ENCODE measurements at regions not wholly inside any gene's neighbourhood (a gene's known extent, or its start where the extent isn't known, plus 50 kb on each side); places are given as distances from the start of the nearest gene placed in this dataset.

DNA sequence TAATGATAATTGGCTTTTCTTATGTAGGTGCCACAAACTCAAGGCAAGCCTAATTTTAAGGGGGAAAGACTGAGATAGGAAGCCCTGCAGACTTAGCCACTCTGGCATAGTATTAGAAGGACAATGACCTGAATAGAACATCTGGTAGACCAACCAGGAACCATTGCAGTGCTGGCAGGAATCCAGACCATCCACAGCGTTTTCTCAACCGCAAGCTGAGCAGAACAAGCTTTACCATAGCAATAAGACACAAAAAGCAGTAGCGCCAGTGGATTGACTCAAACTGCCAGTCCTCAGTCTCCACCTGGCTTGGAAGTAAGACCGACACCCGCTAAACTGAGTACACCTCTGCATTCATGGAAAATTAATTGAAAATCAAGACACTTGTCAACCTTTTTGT, 141.3 kb upstream of the LPAR1 start:
- no peak for DNase-seq
- peaks cover 2% of the 10 kb centered on the region; the same call in 1 of the 2 replicates for H3K27me3 Mint-ChIP-seq (ENCODE audit: insufficient read depth)
- TF ChIP-seq, protein P1, sequence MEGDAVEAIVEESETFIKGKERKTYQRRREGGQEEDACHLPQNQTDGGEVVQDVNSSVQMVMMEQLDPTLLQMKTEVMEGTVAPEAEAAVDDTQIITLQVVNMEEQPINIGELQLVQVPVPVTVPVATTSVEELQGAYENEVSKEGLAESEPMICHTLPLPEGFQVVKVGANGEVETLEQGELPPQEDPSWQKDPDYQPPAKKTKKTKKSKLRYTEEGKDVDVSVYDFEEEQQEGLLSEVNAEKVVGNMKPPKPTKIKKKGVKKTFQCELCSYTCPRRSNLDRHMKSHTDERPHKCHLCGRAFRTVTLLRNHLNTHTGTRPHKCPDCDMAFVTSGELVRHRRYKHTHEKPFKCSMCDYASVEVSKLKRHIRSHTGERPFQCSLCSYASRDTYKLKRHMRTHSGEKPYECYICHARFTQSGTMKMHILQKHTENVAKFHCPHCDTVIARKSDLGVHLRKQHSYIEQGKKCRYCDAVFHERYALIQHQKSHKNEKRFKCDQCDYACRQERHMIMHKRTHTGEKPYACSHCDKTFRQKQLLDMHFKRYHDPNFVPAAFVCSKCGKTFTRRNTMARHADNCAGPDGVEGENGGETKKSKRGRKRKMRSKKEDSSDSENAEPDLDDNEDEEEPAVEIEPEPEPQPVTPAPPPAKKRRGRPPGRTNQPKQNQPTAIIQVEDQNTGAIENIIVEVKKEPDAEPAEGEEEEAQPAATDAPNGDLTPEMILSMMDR (IDR thresholded peaks at IDR 0.05): no peak
- no peaks in the 10 kb centered on the region for H3K9me3 Mint-ChIP-seq
- peaks cover 30% of the 10 kb centered on the region for H3K4me1 Mint-ChIP-seq (ENCODE audit: low read depth)
- H3K27ac Mint-ChIP-seq: no peak overlapping the region
- H3K36me3 Mint-ChIP-seq (ENCODE audit: low read depth): peaks cover 5% of the 10 kb centered on the region
- H3K4me3 Mint-ChIP-seq: no peak overlapping the region

DNA sequence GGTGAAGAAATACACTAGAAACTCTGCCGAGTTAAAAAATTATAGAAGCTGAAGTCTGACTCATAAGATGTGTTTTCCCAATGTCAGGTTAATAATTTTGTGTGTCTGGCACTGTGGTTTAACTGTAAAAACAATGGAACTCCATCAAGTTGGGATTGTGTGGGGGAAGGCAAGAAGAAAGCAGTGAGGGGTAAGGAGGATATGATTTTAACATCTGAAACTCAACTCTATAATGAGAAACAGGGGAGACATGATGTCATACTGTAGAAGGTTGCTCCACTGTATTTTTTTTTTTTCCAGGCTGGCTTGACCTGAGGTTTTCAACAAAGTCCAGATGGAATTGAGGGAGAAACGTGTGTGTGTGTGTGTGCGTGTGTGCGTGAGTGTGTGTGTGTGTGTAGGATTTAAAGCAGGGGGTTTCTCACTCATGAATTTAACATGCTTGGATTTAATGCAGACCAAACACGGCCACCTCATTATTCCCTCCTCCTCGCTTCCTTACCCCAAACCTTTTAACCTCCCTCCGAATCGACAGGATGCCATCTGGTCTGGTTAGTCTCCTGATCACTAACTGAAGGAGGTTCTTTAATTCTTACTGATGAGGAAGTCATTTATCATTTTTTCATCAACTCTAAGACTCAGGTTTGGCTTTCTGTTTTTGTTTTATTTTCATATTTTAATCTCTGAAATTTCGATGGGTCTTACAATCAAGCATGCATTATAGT, 140.2 kb upstream of the LPAR1 start:
- Mint-ChIP-seq H3K9me3 (no peaks in the 10 kb centered on the region), H3K27me3 (ENCODE audit: insufficient read depth) (no peaks in the 10 kb centered on the region), H3K36me3 (ENCODE audit: low read depth) (no peaks in the 10 kb centered on the region), H3K27ac (peak overlapping the region; percentile 9; the same call in 1 of the 2 replicates), H3K4me1 (ENCODE audit: low read depth) (peaks cover 30% of the 10 kb centered on the region), H3K4me3 (peak overlapping the region; percentile 63)
- TF ChIP-seq, protein P1 (IDR thresholded peaks at IDR 0.05): no peak
- peak; percentile 79 for DNase-seq

DNA sequence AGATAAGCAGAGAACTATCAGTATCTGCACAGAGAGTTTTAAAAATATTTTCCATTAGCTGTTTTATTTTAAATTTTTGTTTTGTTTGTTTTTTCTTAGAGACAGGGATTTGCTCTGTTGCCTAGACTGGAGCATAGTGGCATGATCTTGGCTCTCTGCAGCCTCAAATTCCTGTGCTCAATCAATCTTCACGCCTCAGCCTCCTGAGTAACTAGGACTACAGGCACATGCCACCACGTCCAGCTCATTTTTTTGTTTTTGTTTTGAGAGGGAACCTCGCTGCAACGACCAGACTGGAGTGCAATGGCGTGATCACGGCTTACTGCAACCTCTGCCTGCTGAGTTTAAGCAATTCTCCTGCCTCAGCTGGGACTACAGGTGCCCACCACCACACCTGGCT, 138.2 kb upstream of the LPAR1 start:
- Mint-ChIP-seq H3K4me1 (ENCODE audit: low read depth) (peaks cover 30% of the 10 kb centered on the region), H3K27ac (no peak overlapping the region), H3K4me3 (no peak overlapping the region), H3K36me3 (ENCODE audit: low read depth) (peaks cover 3% of the 10 kb centered on the region; the same call in 1 of the 2 replicates), H3K9me3 (no peaks in the 10 kb centered on the region), H3K27me3 (ENCODE audit: insufficient read depth) (no peaks in the 10 kb centered on the region)
- DNase-seq: no peak
- TF ChIP-seq, protein P1 (IDR thresholded peaks at IDR 0.05): no peak

DNA sequence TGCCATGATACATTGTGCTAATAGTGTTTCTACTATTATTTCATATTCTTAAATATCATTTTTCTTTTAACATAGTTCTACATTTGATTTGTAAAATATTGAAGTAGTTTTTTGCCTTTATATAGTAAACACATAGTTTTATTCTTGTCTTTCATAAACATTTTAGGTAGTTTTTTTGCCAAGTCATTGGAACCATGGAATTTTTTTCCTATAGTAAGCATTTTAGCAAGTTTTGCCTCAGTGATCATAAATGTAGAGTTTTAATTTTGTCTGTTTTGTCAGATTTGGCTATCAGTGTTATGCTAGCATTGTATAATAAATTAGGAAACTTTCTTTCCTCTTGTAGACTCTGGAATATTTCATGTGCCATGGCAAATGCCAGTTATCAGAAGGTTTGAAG, 137.1 kb upstream of the LPAR1 start:
- H3K4me3 Mint-ChIP-seq: no peak overlapping the region
- H3K27me3 Mint-ChIP-seq (ENCODE audit: insufficient read depth): no peaks in the 10 kb centered on the region
- TF ChIP-seq, protein P1 (IDR thresholded peaks at IDR 0.05): no peak
- DNase-seq: no peak
- H3K9me3 Mint-ChIP-seq: no peaks in the 10 kb centered on the region
- no peak overlapping the region for H3K27ac Mint-ChIP-seq
- H3K4me1 Mint-ChIP-seq (ENCODE audit: low read depth): peaks cover 26% of the 10 kb centered on the region
- peaks cover 3% of the 10 kb centered on the region; the same call in 1 of the 2 replicates for H3K36me3 Mint-ChIP-seq (ENCODE audit: low read depth)

DNA sequence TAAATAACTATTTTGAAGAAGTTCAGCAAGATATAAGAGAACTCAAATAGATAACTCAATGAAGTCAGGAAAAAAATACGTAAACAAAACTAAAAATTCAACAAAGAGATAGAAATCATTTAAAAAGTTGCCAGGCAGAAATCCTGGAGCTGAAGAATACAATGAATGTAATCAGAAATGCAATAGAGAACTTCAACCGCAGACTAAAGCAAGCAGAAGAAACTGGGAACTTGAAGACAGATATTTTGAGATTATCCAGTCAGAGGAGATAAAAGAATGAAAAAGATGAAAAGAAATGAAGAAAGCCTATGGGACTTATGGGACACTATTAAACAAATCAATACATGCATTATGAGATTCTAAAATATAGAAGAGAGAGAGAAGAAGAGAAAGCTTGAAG, 129.1 kb upstream of the LPAR1 start:
- no peak overlapping the region for H3K4me3 Mint-ChIP-seq
- peaks cover 23% of the 10 kb centered on the region for H3K9me3 Mint-ChIP-seq
- TF ChIP-seq, protein P1 (IDR thresholded peaks at IDR 0.05): no peak
- H3K27me3 Mint-ChIP-seq (ENCODE audit: insufficient read depth): no peaks in the 10 kb centered on the region
- H3K4me1 Mint-ChIP-seq (ENCODE audit: low read depth): peaks cover 10% of the 10 kb centered on the region; the same call in 1 of the 2 replicates
- H3K27ac Mint-ChIP-seq: no peak overlapping the region
- peaks cover 24% of the 10 kb centered on the region for H3K36me3 Mint-ChIP-seq (ENCODE audit: low read depth)
- DNase-seq: no peak

Data from HFFc6 (cell line).